AG10803 (cell line): ENCODE measurements at regions not wholly inside any gene's neighbourhood (a gene's known extent, or its start where the extent isn't known, plus 50 kb on each side); places are given as distances from the start of the nearest gene placed in this dataset.

ENCODE experiments used
- DNase-seq: peaks from one replicate; pipeline ENCODE4 v3.0.0; 2010; ENCODE audit warnings: low read depth
- H3K4me3 ChIP-seq: 2 replicates; pipeline ENCODE4 v1.5.1; 2011; ENCODE audit warnings: mild to moderate bottlenecking, low read length, control low read depth
- TF ChIP-seq, protein P1 (sequence below): conservative IDR thresholded peaks from 2 replicates; pipeline ENCODE4 v1.5.1; 2011; ENCODE audit warnings: mild to moderate bottlenecking, low read length, control low read depth, inconsistent platforms

GRCh38 chr2:447902-448665, 160.2 kb upstream of the ALKAL2 start:
- TF ChIP-seq, protein P1, sequence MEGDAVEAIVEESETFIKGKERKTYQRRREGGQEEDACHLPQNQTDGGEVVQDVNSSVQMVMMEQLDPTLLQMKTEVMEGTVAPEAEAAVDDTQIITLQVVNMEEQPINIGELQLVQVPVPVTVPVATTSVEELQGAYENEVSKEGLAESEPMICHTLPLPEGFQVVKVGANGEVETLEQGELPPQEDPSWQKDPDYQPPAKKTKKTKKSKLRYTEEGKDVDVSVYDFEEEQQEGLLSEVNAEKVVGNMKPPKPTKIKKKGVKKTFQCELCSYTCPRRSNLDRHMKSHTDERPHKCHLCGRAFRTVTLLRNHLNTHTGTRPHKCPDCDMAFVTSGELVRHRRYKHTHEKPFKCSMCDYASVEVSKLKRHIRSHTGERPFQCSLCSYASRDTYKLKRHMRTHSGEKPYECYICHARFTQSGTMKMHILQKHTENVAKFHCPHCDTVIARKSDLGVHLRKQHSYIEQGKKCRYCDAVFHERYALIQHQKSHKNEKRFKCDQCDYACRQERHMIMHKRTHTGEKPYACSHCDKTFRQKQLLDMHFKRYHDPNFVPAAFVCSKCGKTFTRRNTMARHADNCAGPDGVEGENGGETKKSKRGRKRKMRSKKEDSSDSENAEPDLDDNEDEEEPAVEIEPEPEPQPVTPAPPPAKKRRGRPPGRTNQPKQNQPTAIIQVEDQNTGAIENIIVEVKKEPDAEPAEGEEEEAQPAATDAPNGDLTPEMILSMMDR, result no peak
- no peak for DNase-seq
- no peak overlapping the region for H3K4me3 ChIP-seq

GRCh38 chr2:446963-447530, 159.2 kb upstream of the ALKAL2 start:
- TF ChIP-seq, protein P1, result no peak
- no peak overlapping the region for H3K4me3 ChIP-seq
- no peak for DNase-seq

DNA sequence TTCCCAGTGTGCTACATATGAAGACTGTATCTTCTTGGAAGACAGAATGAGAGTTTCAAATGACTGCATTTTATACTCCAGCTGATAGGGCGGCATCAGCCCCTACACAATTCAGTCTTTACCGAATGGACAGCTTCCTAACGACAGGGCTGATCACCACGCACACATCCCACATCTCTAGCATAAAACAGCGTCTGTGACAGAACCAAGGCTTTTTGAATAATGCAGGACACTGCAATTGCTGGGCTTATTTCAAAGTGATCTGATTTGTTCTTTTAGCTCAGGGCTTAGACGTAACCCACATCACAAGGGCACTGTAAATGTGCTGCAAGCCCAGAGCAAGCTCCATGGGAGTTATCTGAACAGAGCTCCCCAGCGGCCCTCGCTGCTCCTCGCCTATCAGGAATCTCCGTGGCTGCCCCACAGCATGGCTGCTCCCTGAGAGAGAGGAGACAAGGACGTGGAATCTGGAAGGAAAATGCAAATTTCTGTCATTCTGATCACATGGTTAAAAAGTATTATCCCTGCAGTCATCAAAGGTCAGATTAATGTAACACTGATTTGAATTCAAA, 158.5 kb upstream of the ALKAL2 start:
- no peak for DNase-seq
- TF ChIP-seq, protein P1, result no peak
- no peak overlapping the region for H3K4me3 ChIP-seq

GRCh38 chr2:445896-446295, 158.0 kb upstream of the ALKAL2 start:
- no peak overlapping the region for H3K4me3 ChIP-seq
- TF ChIP-seq, protein P1, result no peak

GRCh38 chr2:444937-445884, 157.3 kb upstream of the ALKAL2 start:
- DNase-seq, result no peak
- H3K4me3 ChIP-seq, result no peak overlapping the region
- TF ChIP-seq, protein P1, result no peak

More at GRCh38 chr2:445896-446295, 158.0 kb upstream of the ALKAL2 start:
- DNase-seq, result no peak

- H3K4me3 ChIP-seq, result no peak overlapping the region
- TF ChIP-seq, protein P1, result no peak
- no peak for DNase-seq
These were observed 155.8 kb upstream of the ALKAL2 start for GRCh38 chr2:443741-444140.
